ENCODE measurements at regions not wholly inside any gene's neighbourhood (a gene's known extent, or its start where the extent isn't known, plus 50 kb on each side); places are given as distances from the start of the nearest gene placed in this dataset.
"Not testable (repeated sequence)": the region's sequence is repeated elsewhere in the genome, so short reads cannot be mapped to it uniquely, and the experiment has no call there.

- TF ChIP-seq CTCF (IDR thresholded peaks at IDR 0.05 in 4 of 5, conservative IDR thresholded peaks at IDR 0.05 in 1 of 5); POLR2A (IDR thresholded peaks at IDR 0.05): not testable (repeated sequence)
Measured at GRCh38 chr5:165411532-165411931, 1906.1 kb downstream of the MAT2B start.

All from gastrocnemius medialis (tissue), 4 donors.